HG02884 (cell line): ENCODE measurements at regions not wholly inside any gene's neighbourhood (a gene's known extent, or its start where the extent isn't known, plus 50 kb on each side); places are given as distances from the start of the nearest gene placed in this dataset.

Experiments used
- ATAC-seq: cut with Tn5 transposase; IDR thresholded peaks from one replicate; pipeline ENCODE4 v1.9.1; 2021; ENCODE audit warnings: mild to moderate bottlenecking, moderate library complexity; ENCODE audit not compliant: unreplicated experiment

DNA sequence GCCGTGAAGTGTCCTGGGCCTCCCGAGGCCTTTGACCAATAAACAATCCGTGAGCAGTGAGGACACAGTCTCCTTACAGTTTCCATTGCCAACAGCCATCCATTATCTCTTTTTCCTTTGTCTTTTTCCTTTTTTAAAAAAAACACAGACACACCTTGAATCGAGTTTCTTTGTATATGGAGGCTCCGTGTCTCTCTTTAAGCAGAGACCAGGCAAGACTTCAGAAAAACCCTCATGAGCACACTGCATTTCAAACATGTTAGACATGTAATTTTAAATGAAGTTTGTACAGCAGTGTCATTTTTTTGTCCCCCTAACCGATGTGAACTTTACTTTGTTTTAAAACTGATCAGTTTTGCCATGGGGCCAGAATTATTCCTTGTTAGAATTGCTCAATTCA lies 111.1 kb downstream of the SPTSSA start:
- ATAC-seq = no peak

DNA sequence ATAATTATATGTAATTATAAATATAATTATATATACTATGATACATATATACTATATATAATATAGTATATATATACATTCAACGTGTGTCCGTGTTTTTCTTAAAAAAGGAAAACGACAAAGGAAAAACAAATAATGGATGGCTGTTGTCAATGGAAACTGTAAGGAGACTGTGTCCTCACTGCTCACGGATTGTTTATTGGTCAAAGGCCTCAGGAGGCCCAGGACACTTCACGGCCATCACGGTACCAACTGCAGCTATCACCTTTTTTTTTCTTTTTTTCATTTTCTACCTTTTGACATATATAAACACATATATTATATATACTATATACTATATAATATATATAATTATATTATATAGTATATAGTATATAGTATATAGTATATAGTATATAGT lies 113.4 kb downstream of the SPTSSA start:
- ATAC-seq = no peak

DNA sequence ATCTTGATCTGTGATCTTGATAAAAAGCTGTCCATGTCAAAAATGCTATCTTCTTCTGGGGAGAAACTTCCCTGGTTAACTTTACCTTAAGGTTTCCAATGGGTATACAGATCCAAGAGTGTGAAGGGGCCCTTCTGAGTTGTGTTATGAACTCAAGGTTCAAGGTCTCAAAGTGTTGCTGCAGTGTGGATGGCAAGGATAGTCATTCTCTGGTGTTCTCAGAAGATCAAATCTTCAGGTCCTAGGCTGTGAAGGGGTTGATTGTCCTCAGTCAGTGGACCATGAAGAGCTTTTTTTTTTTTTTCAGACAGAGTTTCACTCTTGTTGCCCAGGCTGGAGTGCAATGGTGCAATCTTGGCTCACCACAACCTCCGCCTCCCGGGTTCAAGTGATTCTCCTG lies 114.4 kb downstream of the SPTSSA start:
- no peak for ATAC-seq

DNA sequence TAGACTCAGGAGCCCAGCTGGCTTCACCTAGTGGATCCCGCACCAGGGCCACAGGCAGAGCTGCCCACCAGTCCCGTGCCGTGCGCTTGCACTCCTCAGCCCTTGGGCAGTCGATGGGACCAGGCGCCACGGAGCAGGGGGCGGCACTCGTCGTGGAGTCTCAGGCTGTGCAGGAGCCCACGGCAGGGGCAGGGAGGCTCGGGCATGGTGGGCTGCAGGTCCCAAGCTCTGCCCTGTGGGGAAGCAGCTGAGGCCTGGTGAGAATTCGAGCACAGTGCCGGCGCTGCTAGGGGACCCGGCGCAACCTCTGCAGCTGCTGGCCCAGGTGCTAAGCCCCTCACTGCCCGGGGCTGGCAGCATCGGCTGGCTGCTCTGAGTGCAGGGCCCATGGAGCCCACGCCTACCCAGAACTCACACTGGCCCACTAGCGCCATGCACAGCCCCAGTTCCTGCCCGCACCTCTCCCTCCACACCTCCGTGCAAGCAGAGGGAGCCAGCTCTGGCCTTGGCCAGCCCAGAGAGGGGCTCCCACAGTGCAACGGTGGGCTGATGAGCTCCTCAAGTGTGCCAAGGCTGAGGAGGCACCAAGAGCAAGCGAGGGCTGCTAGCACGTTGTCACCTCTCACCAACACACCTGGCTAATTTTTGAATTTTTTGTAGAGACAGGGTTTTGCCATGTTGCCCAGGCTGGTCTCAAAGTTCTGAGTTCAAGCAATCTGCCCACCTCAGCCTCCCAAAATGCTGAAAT lies 116.1 kb downstream of the SPTSSA start:
- no peak for ATAC-seq

DNA sequence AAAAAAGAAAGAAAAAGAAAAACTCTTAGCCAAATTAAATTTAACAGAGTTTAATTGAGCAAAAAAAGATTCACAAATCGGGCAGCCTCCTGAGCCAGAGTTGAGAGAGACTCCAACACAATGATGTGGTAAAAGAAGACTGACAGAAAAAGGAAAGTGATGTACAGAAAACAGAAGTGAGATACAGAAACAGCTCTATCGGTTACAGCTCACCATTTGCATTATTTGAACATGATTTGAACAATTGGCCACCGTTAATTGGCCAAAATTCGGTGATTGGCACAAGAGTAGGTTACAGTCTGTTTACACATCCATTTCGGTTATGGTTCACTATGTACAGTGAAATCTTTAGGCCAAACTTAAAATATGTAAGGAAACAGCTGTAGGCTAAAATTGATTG lies 117.7 kb downstream of the SPTSSA start:
- no peak for ATAC-seq

DNA sequence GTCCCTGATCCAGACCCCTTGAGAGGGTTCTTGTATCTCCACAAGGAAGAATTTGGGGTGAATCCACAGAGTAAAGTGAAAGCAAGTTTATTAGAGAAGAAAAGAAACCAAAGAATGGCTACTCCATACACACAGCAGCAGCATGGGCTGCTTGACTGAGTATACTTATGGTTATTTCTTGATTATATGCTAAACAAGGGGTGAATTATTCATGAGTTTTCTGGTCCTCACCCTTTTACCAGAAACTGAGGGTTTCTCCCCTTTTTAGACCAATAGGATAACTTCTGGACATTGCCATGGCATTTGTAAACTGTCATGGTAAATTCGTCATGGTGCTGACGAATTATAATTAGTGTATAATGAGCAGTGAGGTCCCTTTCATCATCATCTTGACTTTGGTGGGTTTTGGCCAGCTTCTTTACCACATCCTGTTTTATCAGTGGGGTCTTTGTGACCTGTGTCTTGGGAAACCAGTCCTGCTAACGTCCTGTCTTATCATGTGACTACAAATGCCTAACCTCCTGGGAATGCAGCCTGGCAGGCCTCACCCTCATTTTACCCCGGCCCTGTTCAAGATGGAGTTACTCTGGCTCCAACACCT lies 121.9 kb downstream of the SPTSSA start:
- ATAC-seq = no peak

DNA sequence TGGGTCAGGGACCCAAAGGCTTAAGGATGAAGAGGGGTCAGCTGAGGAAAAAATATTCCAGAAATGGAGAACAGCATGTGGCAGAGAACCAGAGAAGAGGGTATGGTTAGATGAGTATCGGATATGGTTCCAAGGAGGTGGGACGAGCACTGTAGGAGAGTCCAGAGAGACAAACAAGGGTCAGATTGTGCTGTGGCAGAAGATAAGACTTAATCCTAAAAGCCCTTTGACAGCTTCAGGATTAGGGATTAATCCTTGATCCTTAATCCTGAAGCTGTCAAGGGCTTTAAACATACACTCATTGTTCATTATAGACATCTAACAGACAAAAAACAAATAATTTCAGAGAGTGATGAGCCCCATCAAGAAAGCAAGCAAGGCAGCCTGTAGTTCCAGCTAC lies 124.0 kb downstream of the SPTSSA start:
- ATAC-seq = no peak

DNA sequence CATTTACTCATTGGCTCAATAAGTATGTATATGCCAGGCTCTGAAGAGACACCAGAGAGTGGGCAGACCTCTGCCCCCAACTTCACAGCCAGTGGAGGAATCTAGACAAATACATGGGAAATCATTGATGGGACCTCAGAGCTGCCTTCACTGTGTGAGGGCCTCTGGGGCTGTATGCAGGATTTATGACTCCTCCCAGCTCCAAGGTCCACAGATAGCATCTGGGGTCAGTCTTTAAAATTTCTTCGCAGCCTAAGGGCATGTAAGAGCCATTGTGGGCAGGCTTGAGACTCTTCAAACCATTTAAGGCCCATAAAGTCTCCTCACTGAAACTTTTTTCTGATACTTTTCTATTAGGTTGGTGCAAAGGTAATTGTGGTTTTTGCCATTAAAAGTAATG lies 125.5 kb downstream of the SPTSSA start:
- ATAC-seq = no peak

DNA sequence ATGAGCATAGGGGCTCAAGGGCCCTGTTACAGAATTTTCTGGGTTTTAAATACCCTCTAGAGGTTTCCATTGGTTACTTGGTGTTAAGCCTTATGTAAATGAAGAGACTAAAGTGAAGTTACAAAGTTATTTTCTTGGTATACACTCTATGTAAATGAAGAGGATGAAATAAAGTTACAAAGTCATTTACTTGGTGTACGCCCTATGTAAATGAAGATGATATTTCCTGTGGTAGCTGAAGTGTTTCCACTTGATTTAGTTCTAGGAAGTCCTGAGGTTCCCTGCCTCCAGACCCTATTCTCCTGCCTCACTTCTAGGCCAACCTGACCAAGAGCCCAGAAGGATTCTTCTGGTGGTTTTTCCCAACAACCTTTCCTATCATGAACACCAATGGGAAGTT lies 126.1 kb downstream of the SPTSSA start:
- no peak for ATAC-seq

DNA sequence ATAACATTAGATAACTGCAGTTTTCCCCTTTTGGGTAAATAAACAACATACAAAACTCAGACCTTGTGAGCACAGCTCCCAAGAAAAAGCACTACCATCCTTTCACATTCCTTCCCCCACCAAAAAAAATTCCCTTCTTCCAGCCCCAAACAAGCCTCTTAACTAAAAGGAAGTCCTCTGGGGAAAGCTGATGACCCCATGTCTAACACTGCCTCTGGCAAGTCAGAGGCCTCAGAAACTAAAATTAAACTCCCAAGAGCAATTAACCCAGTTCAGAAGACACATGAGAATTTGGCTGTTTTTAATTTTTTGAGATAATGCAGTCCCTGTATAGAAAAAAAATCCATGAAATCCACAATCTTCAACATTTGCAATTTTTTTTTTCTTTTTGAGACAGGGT lies 127.7 kb downstream of the SPTSSA start:
- ATAC-seq = no peak

DNA sequence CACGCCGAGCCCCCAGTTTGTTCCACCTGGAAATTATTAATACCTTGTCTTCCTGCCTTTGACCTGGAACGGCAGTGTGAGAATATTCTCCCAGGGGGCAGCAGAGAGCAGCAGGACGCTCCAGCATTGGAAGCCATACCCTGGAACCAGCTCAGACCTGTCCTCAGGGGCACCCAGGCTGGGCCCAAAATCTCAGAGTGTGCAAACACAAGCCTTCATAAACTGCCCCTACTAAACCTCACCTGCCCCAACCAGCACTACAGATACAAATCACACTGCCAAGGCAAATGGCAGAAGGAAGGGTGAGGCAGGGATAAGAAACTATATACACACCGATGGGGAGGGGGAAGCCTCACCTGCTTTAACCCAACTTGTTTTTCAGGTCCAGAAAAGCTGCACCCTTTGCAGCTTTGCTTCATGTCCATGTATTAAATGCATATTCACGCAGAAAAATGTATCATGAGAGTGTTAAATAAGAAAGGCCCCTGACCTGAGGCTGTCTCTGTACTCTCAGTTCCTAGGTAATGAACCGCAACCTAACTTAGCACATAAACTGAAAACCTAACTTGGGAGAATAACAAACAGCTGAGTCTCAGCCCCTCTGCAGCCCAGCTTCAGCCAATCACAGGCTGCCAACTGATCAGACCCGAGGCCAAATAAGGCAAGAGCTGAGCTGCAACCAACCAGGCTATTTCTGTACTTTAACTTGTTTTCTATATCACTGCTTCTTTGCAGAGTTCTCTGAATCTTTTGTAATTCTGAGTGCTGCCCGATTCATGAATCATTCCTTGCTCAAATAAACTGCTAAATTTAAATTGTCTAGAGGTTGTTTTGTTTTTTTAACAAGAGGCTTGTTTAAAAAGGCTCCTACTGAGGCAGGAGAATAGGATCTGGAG lies 130.1 kb downstream of the SPTSSA start:
- ATAC-seq = peak; percentile 84

DNA sequence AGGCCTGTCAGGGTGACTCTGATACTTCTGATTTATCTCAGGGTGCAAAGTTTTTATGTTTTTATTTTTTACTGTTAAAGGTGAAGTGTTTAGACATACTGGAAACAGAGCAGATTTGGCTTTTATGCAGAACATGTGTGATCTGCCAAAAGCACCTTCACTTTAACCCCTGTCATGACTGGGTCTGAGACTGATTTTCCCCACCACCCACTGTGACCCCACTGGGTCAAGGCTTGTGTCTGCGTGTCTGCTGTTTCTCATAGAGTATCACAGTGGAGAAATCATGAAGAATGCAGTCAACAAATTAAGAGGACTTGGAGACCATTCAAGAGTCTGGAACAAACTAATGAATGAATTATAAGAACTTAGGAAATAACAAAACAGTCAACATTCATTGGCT lies 131.2 kb downstream of the SPTSSA start:
- no peak for ATAC-seq

DNA sequence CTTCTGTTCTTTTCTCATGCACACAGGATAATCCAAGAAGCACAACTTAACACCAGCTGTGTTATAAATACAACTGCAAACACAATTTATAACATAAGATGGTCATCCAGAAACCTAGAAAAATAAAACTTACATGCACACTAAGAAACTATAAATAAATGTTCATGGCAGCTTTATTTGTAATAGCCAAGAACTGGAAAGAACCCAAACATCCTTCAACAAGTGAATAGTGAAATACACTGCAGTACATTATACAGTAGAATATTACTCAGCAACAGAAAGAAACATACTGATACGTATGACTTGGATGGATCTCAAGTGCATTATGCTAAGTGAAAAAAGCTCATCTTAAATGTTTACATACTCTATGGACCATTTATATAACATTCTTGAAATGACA lies 132.7 kb downstream of the SPTSSA start:
- no peak for ATAC-seq

DNA sequence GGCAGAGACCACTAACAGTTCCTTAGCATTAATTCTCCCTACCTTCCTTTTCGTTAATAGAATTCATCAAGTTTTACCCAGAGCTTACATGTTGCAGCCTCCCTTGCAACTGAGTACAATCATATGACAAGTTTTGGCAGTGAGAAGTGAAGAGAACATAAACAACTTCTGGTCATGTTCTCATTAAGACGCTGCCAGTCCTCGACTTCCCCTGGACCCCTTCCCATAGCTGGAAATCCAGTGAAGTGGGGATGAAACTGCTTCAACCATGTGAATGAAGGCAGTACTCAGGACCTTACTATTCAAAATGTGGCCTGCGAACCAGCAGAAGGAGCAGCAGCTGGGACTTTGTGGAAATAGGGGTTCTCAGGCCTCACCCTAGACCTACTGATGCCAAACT lies 133.9 kb downstream of the SPTSSA start:
- ATAC-seq = no peak

DNA sequence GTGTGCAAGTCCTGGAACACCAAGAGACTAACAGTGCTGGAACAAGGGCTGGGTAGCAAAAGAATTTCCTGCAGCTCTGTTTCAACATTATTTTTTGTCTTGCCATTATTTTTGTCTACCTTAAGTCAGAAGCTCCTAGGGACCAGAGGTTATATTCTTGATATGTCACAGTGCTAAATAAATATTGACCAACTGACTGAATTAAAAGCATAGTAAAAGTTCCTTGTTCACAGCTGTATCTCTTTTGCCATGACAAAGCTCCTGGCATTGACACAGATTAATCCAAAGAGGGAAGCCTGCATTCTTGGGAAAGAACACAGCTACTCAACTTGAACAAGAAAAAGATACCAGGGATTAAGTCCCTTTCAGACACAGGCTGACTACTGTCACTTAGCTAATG lies 136.5 kb downstream of the SPTSSA start:
- ATAC-seq = no peak

DNA sequence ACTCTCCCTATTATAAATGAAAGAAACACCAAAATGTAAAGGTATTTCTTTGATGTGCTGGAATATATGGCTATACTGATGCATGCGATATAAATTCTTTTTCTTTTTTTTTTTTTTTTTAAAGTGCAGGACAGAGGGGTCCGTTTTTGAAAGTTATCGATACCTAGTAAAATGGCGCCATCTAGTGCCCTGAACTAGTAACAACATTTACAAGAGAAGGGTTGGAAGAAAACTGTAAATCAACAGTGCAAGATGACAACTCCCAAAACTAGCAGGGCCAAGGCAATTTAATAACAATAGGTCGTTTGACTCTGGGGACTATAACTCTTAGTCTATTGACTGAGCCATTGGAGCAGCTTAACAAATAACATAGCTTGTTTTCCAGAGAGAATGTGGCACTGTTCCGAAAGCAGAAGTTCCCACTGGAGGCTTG lies 137.7 kb downstream of the SPTSSA start:
- ATAC-seq = no peak

DNA sequence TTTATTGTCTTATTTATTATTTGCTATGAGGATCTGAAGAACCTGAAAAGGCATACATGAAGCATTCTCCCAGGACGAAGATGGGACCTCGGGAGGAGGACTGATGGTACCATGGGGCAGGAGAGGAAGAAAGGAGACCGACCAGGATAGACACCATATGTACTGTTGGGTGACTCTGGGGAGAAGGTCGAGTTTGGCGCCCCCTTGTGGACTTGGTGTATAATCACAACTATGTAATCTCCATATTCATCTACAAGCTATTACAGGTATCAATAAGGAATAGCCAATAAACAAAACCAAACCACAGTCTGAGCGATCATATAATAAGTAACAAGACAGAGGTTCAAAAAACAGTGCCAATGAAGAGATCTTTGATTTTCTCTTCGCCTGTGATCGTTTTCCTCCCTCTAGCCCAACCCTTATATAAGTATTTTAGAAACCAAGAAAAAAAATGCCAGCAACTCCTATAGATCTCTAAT lies 139.1 kb downstream of the SPTSSA start:
- ATAC-seq = peak; percentile 73

DNA sequence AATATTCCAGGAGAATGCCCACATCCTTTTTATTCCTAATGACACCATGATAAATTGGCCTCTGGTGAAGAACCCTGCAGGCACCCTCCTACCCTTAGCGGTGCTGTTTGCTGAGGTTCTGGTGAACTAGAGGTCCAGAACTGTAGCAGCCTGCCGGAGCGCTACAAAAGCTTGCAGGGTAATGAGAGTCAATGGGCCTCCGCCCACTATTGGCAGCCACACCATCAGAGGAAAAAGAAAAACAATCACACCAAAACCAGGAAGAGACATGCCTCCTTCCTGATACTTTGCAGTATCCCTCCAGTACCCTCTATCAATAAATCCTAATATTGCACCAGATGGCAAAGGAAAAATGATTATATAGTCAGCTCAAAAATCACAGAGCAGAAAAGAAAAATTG lies 142.9 kb downstream of the SPTSSA start:
- no peak for ATAC-seq

DNA sequence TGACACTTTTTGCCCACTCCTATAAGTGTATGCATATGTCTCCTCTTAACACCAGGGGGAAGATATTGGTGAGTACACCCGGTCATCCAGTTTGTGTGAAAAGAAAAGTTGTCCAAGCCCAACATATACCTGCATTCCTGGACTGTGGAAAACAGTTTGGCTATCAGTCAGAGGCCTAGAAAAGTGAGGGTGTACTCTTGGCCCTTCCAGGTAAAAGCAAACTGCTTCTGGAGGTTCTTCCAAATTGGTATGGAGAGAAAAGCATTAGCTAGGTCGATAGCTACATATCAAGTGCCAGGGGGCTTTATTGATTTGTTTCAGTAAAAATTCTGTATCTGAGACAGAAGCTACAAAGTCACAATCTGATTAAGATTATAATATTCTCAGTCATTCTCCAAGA lies 144.0 kb downstream of the SPTSSA start:
- no peak for ATAC-seq

DNA sequence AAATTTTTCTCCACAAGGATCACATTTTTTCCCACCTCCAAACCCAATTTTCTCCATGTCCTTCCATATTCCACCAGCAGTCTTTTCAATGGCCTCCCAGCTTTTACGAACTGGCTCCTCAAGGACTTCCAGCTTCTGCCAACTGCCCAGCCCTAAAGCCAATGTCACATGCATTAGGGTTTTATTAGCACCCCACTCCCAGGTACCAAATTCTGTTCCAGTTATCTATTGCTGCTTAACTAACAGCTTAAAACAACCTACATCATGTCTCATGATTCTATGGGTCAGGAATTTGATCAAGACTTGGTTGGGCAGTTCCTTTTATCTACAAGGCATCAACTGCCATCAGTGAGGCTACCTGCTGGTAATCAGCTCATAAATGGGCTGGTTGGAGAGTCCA lies 151.3 kb downstream of the SPTSSA start:
- ATAC-seq = no peak

DNA sequence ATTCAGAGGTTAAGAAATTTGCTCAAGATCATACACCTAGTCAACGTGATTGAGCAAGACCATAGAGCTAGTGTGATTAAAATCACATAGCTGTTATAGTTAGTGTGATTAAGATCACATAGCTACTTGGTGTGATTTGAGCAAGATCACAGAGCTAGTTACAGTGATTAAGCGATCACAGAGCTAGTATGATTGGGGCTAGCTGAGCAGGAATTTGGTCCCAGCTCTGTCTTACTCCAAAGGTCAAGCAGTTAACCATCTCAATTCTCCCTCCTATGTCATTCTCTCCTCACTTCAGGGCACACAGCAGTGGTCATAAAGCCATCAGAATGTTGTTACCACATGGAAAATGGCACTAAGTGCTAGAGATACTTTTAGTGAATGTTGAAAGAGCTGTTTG lies 158.2 kb downstream of the SPTSSA start:
- ATAC-seq = no peak

DNA sequence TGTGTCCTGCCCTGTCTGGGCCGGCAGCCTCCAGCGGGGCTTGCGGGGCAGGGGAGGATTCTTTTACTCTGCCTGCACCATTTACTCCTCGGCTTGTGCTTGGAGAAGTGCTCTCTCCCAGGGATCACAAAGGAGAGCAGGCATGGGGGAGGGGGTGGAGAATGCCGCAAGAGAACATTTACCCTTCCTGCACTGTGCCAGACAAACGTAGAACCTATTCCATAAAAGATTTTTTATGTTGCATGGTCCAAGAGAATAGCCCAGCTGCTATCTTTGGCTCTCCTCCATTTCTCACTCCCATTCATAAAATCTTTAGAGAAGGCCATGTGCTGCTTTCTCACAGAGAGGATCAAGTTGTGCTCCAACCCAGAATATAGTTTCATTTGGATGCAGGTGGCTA lies 159.4 kb downstream of the SPTSSA start:
- ATAC-seq = no peak
